SW 1271 (cell line): ENCODE measurements at regions not wholly inside any gene's neighbourhood (a gene's known extent, or its start where the extent isn't known, plus 50 kb on each side); places are given as distances from the start of the nearest gene placed in this dataset.
"Not testable (repeated sequence)": the region's sequence is repeated elsewhere in the genome, so short reads cannot be mapped to it uniquely, and the experiment has no call there.

Source experiments
- DNase-seq, 2 experiments: peaks; one replicate each; lab custom pipeline; 2025; lab: John Stamatoyannopoulos, UW

- no peak for DNase-seq
Observed at GRCh38 chr12:43252585-43252984, 299.4 kb downstream of the ADAMTS20 start.

GRCh38 chr12:43245947-43246346 is 306.1 kb downstream of the ADAMTS20 start:
- DNase-seq: no peak

- DNase-seq: no peak
Observed at GRCh38 chr12:43241986-43242385, 310.0 kb downstream of the ADAMTS20 start.

GRCh38 chr12:43238281-43238680 is 313.7 kb downstream of the ADAMTS20 start:
- DNase-seq: no peak

- DNase-seq: no peak
Observed at GRCh38 chr12:43237238-43237879, 314.6 kb downstream of the ADAMTS20 start.

- no peak for DNase-seq
Observed at GRCh38 chr12:43235721-43236120, 316.3 kb downstream of the ADAMTS20 start.

GRCh38 chr12:43233861-43234260 is 318.1 kb downstream of the ADAMTS20 start:
- no peak for DNase-seq

- DNase-seq: no peak
Observed at GRCh38 chr12:43226151-43226550, 325.9 kb downstream of the ADAMTS20 start.

GRCh38 chr12:43224190-43224805 is 327.7 kb downstream of the ADAMTS20 start:
- not testable (repeated sequence) for DNase-seq

GRCh38 chr12:43222796-43223195 is 329.2 kb downstream of the ADAMTS20 start:
- DNase-seq: no peak

- no peak for DNase-seq
Observed at GRCh38 chr12:43221216-43221615, 330.8 kb downstream of the ADAMTS20 start.

GRCh38 chr12:43216490-43216889 is 335.5 kb downstream of the ADAMTS20 start:
- DNase-seq: no peak

- no peak for DNase-seq
Observed at GRCh38 chr12:43214166-43214565, 337.8 kb downstream of the ADAMTS20 start.

- DNase-seq: no peak
Observed at GRCh38 chr12:43213608-43214007, 338.4 kb downstream of the ADAMTS20 start.

- no peak for DNase-seq
Observed at GRCh38 chr12:43210485-43211192, 341.4 kb downstream of the ADAMTS20 start.

- DNase-seq: no peak
Observed at GRCh38 chr12:43208627-43209026, 343.4 kb downstream of the ADAMTS20 start.

GRCh38 chr12:43208221-43208620 is 343.8 kb downstream of the ADAMTS20 start:
- no peak for DNase-seq

GRCh38 chr12:43206396-43206795 is 345.6 kb downstream of the ADAMTS20 start:
- no peak for DNase-seq

GRCh38 chr12:43198608-43199007 is 353.4 kb downstream of the ADAMTS20 start:
- DNase-seq: no peak

GRCh38 chr12:43196268-43196907 is 355.6 kb downstream of the ADAMTS20 start:
- DNase-seq: no peak

GRCh38 chr12:43193096-43193495 is 358.9 kb downstream of the ADAMTS20 start:
- DNase-seq: not testable (repeated sequence)

- DNase-seq: not testable (repeated sequence)
Observed at GRCh38 chr12:43192442-43192841, 359.6 kb downstream of the ADAMTS20 start.

- no peak for DNase-seq
Observed at GRCh38 chr12:43180242-43180641, 371.8 kb downstream of the ADAMTS20 start.
